Progenitor cell of endocrine pancreas (in vitro differentiated cells): ENCODE measurements at regions not wholly inside any gene's neighbourhood (a gene's known extent, or its start where the extent isn't known, plus 50 kb on each side); places are given as distances from the start of the nearest gene placed in this dataset.

ENCODE experiments used
- DNase-seq: peaks from one replicate; pipeline ENCODE4 v3.0.0; 2021; ENCODE audit warnings: low spot score; ENCODE audit not compliant: unreplicated experiment
- H3K27ac Mint-ChIP-seq: 2 replicates; pipeline ENCODE4 v1.8.0; 2021; ENCODE audit warnings: mild to moderate bottlenecking, moderate library complexity, mixed read lengths
- H3K27me3 Mint-ChIP-seq: 2 replicates; pipeline ENCODE4 v1.8.0; 2021; ENCODE audit warnings: mixed read lengths
- H3K36me3 Mint-ChIP-seq: 2 replicates; pipeline ENCODE4 v1.8.0; 2022; ENCODE audit warnings: mixed read lengths; ENCODE audit not compliant: insufficient read depth
- H3K4me1 Mint-ChIP-seq: 2 replicates; pipeline ENCODE4 v1.8.0; 2021; ENCODE audit warnings: low read depth, mixed read lengths
- H3K4me3 Mint-ChIP-seq: 2 replicates; pipeline ENCODE4 v1.8.0; 2021; ENCODE audit warnings: low read depth, mild to moderate bottlenecking, moderate library complexity, mixed read lengths
- H3K9me3 Mint-ChIP-seq: 2 replicates; pipeline ENCODE4 v1.8.0; 2021; ENCODE audit warnings: low read depth, mixed read lengths
- TF ChIP-seq, protein P1 (sequence below): fragments of 200-600 bp; sonication (generic); IDR thresholded peaks from one replicate; pipeline ENCODE4 v1.5.0; 2021; ENCODE audit warnings: antibody characterized with exemption, mild to moderate bottlenecking; ENCODE audit not compliant: unreplicated experiment

DNA sequence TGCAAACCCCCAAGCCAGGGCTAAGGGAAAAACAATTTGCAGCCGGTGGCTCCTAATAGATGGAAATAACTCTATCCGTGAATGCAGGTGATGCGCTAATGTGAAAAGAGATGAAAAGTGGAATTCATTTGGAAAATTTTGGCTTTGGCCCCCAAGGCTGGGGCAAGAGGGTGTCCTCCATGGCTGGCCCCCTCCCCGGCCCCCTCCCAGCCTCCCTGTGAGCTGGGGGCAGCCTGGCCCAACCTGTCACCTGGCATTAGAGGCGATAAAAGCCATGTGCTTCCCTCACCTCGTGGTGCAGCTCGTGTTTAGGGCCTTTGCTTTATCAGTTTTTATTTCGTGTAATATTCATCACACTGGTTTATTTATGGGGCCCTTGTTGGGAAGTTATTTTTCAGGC, 267.2 kb downstream of the ENGASE start:
- H3K4me1 Mint-ChIP-seq, result no peaks in the 10 kb centered on the region
- H3K9me3 Mint-ChIP-seq, result peaks cover 9% of the 10 kb centered on the region
- H3K36me3 Mint-ChIP-seq, result no peaks in the 10 kb centered on the region
- H3K27me3 Mint-ChIP-seq, result peaks cover 37% of the 10 kb centered on the region
- no peak for DNase-seq
- TF ChIP-seq, protein P1, sequence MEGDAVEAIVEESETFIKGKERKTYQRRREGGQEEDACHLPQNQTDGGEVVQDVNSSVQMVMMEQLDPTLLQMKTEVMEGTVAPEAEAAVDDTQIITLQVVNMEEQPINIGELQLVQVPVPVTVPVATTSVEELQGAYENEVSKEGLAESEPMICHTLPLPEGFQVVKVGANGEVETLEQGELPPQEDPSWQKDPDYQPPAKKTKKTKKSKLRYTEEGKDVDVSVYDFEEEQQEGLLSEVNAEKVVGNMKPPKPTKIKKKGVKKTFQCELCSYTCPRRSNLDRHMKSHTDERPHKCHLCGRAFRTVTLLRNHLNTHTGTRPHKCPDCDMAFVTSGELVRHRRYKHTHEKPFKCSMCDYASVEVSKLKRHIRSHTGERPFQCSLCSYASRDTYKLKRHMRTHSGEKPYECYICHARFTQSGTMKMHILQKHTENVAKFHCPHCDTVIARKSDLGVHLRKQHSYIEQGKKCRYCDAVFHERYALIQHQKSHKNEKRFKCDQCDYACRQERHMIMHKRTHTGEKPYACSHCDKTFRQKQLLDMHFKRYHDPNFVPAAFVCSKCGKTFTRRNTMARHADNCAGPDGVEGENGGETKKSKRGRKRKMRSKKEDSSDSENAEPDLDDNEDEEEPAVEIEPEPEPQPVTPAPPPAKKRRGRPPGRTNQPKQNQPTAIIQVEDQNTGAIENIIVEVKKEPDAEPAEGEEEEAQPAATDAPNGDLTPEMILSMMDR, result no peak
- no peak overlapping the region for H3K4me3 Mint-ChIP-seq
- no peak overlapping the region for H3K27ac Mint-ChIP-seq

DNA sequence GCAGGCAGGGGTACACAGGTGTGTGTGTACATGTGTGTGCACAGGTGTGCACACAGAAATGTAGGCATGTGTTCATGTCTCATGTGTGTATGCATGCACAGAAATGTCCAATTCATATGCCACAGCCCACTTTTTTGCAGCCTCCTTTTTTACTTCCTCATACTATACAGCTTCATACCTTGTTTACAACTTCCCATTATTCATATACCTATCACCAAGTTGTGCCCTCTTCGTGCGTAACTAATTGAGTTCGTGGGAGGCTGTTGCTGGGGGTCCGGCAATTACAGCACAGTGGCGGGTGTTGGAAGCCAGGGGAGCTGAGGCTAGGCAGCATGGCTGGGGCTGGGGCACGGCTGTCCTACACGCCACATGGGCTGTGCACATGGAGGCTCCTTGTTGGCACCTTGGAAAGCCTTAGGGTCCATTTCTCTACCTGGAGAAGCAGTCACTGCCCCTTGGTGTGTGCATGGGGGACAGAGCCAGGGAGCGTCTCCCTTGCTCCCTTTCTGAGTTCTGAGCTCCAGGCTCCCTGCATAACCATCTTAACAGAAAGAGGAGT, 266.7 kb downstream of the ENGASE start:
- no peak for DNase-seq
- H3K27me3 Mint-ChIP-seq, result peaks cover 36% of the 10 kb centered on the region
- TF ChIP-seq, protein P1, result no peak
- H3K4me3 Mint-ChIP-seq, result no peak overlapping the region
- no peaks in the 10 kb centered on the region for H3K4me1 Mint-ChIP-seq
- H3K36me3 Mint-ChIP-seq, result no peaks in the 10 kb centered on the region
- peaks cover 9% of the 10 kb centered on the region for H3K9me3 Mint-ChIP-seq
- H3K27ac Mint-ChIP-seq, result no peak overlapping the region

- no peaks in the 10 kb centered on the region for H3K36me3 Mint-ChIP-seq
- DNase-seq, result no peak
- no peaks in the 10 kb centered on the region for H3K4me1 Mint-ChIP-seq
- no peak overlapping the region for H3K4me3 Mint-ChIP-seq
- peaks cover 8% of the 10 kb centered on the region for H3K9me3 Mint-ChIP-seq
- H3K27ac Mint-ChIP-seq, result no peak overlapping the region
- TF ChIP-seq, protein P1, result no peak
- H3K27me3 Mint-ChIP-seq, result peaks cover 40% of the 10 kb centered on the region
These were observed 266.0 kb downstream of the ENGASE start for GRCh38 chr17:79340333-79341221.

GRCh38 chr17:79339321-79339720, 264.7 kb downstream of the ENGASE start:
- H3K36me3 Mint-ChIP-seq, result no peaks in the 10 kb centered on the region
- no peak for DNase-seq
- TF ChIP-seq, protein P1, result no peak
- H3K27me3 Mint-ChIP-seq, result peaks cover 37% of the 10 kb centered on the region
- H3K4me1 Mint-ChIP-seq, result no peaks in the 10 kb centered on the region
- H3K9me3 Mint-ChIP-seq, result no peaks in the 10 kb centered on the region
- H3K27ac Mint-ChIP-seq, result no peak overlapping the region
- H3K4me3 Mint-ChIP-seq, result no peak overlapping the region

- H3K4me1 Mint-ChIP-seq, result no peaks in the 10 kb centered on the region
- H3K27me3 Mint-ChIP-seq, result peaks cover 42% of the 10 kb centered on the region
- H3K9me3 Mint-ChIP-seq, result no peaks in the 10 kb centered on the region
- no peak for DNase-seq
- H3K27ac Mint-ChIP-seq, result no peak overlapping the region
- TF ChIP-seq, protein P1, result no peak
- H3K4me3 Mint-ChIP-seq, result no peak overlapping the region
- H3K36me3 Mint-ChIP-seq, result no peaks in the 10 kb centered on the region
These were observed 264.0 kb downstream of the ENGASE start for GRCh38 chr17:79338604-79339003.
